RKO (cell line): ENCODE measurements at regions not wholly inside any gene's neighbourhood (a gene's known extent, or its start where the extent isn't known, plus 50 kb on each side); places are given as distances from the start of the nearest gene placed in this dataset.

Experiments
- DNase-seq: peaks from one replicate; pipeline ENCODE4 v3.0.0-alpha.2; 2016; ENCODE audit warnings: low spot score

DNA sequence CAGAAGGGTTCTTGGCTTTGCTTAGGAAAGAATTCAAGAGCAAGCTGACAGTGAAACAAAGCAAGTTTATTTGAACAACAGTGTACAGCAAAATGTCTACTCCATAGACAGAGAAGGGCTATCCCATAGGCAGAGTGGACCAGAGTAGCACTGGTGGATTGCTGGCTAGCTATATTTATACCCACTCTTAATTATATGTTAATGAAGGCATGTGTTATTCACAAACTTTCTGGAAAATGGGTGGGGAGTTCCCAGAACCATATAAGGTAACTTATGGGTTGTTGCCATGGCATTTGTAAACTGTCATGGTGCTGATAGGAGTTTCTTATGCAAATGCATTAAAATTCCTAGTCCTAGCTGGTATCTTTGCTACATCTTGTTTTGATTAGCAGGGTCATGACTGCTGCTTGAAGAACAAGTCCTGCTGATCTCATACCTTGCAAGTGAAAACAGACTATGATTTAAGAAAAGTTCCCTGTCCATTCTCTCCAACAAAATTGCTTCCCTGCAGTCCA, 330.5 kb downstream of the BUD13 start:
- DNase-seq = no peak

DNA sequence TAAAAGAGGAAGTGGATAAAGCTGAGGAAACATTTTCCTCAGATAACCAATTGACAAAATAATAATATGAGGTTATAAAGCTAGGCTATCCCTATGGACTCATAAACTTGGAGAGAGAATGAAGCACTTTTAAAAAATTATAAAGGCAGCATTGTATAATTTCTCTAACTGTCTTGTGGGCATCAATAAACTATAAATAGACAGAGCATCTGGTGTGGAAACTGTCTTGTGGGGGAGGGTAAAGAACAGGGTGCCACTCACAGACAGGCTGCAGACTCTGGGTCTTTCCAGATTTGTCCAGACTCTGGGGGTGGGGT, 333.5 kb downstream of the BUD13 start:
- no peak for DNase-seq

DNA sequence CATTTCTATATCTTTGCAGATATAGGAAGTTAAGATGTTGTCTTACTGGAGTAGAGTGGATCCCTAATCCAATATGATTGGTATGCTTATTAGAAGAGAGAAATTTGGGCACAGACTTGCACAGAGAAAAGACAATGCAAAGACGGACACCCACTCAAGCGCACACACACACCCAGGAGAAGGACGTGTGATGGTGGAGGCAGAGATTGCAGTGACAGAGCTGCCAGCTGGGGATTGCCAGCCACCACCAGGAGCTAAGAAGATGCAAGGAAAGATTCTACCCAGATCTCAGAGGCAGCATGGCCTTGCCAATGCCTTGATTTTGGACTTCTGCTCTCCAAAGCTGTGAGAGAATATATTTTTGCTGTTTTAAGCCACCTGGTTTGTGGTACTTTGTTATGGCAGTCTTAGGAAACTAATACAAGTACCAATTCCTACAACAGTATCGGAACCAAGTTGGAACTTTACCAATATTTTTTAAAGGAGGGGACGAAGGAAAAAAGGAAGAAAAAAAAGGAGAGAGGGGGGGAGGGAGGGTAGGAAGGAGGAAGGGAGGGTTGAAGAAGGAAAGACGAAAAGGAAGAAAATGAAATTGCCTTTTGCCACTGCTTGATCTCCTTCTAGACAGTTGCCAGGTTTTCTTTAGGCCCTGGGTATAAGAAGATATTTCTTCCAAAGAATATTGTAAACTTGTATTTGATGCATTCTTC, 334.0 kb downstream of the BUD13 start:
- no peak for DNase-seq

DNA sequence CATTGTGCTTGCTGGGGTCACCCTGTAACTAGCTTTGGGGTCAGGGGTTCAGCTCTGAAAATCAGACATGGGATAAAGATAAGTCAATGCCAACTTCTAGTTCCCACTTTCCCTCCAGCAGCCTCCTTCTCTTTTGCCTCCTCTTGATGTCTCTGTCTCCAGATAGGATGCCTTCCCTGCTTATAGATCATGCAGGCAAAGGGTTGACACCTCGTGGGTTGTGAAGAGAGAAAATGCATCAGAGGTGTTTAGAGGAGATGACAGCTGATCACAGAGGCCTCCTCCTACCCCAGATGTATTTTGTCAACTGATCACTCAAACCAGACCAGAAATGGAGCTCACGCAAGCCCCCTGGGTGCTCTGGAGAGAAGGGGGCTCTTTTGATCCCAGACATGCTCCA, 337.8 kb downstream of the BUD13 start:
- DNase-seq = no peak

DNA sequence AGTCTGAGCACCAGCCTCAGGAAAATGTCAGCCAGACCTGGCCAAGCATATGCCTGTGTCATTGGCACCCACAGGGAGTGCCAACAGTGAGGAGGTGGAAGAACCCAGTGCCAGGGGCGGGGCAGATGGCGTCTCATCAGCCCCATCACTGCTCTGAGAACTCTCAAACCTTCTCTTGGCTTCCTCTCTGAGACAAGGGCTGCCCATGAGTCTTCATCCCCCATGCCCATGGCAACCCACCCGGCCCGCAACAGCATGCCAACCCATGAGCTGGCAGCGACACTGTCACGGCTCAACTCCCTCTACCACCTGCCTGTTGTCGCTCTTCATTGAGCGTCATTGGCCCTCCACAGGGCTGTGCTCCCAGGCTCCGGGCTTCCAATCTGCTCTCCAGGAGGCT, 340.5 kb downstream of the BUD13 start:
- DNase-seq = no peak

DNA sequence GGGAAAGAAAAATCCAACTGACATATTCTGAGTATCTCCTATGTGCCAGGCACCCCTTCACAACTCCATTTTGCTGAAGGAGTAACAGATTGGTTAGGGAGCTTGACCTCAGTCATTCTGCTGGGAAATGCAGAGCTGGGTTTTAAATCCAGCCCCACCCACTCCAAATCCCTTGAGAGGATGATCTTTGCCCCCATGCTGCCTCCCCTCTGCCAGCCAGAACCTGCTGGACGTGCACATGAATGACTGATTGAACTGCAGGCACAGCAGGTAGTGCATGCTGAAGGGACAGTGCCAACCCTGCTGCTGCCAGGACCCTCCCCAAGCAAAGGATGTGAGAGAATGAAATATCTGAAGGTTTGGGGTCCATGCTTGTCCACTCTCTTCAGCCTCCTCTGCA, 340.9 kb downstream of the BUD13 start:
- DNase-seq = no peak

DNA sequence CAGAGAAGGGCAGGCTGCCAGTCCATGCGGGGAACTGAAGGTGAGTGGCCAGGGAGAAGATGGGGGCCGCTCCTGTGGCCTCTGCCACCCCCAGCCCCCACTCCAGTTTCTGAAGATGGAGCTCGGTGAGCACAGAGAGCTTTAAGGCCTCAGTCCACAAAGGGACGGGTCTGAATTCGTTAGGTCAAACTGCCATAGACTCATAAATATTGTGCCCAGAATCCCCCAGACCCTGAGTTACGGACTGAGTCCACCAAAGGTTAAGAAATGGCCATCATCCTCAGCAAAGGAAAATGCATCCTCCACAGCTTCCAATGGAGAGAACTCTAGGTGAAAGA, 344.2 kb downstream of the BUD13 start:
- no peak for DNase-seq

DNA sequence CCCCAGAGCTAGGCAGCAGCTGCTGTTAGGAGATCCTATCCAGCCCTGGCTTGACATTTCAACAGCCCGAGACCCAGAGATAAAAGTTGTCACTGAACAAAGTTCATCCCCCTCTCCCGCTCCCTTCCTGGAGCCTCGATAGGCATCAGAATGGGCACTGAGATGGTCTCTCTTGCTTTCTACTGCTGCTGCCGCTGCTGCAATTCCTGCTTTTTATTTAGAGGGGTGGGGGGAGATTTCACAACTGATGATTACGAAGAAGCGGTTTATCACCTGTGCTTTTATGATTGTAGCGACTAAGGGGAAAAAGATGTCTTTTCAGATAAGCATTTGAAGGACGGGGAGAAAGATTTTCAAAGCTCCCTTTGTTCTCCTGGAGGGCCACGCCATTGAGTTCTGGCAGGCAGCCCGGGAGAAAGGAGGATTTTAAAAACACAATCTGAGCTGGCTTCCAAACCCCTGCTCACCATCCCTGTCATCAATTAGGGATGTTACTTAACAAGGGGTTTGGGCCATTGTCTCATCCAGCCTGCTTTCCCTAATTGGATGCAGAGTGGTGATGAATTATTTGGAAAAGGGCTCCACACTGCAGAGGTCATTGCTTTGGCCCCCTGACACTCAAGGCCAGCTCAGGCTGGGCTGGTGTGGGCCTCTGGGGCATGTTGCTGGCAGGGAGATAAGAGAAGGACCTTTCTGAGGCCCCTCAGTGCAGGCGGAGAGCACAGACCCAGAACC, 344.7 kb downstream of the BUD13 start:
- DNase-seq = no peak

DNA sequence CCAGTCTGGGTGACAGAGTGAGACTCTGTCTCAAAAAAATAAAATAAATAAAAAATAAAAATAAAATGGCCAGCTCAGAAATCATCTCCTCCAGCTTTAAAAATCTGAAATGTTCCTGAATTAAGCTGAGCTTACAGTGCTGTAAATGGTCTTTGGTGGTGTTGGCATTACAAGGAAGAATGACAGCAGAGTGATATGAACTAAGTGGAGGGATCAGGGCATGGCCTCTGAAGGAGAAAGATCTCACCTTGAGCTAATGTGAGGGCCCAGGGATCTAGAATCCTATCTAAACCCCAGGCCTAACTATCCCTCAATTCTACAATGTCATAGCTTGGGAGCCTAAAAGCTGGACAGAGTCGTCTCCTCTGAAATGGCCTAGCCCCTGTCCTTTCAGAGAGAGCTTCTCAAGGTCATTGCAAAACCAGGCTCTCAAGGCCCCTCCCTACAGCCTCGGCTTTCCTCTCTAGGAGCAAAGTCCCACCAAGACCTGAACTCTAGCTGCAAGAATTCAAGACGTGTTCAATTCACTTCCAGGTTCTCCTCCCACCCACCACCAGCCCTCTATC, 345.4 kb downstream of the BUD13 start:
- no peak for DNase-seq

DNA sequence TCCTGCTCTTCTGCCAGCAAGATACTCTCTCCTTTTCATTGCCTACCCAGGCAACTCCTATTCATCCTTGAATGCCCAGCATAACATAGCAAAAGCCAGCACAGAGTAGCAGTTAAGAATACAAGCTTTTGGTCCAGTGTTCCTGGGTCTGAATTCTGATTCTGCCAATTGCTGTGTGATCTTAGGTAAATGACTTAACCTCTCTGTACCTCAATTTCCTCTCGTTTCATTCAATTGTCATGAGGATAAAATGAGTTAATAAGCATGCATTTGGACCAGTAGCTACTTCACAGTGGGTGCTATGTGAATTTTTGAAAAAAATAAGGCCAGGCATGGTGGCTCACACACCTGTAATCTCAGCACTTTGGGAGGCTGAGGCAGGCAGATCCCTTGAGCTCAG, 346.0 kb downstream of the BUD13 start:
- no peak for DNase-seq

DNA sequence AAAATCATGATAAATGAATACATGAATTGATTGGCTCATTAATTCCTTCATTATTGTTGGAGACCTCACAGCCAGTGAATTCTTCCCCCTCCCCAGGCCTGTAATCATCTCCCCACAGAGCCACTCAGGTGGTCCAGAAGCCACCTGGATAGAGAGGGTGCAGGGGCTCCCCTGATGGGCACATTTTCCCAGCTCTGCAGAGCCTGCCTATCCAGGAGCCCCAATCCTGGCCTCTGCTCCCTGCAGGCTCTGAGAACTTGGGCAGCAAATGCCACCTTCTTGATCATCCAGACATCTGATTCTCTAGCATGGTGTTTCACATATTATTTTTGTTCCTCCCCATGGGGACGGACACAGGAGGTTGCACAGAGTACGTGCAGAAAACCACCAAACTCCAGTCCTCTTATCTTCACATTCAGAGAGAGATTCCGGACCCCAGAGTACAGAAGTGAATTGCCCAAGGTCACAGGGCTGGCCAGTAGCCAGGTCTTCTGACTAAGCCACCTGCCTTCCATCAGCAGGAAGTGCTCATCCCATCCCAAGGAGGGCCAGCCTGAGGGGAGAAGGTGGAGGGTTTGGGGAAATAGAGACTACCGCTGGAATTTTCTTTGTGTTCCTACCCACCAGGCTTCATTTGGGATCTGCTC, 348.0 kb downstream of the BUD13 start:
- no peak for DNase-seq

DNA sequence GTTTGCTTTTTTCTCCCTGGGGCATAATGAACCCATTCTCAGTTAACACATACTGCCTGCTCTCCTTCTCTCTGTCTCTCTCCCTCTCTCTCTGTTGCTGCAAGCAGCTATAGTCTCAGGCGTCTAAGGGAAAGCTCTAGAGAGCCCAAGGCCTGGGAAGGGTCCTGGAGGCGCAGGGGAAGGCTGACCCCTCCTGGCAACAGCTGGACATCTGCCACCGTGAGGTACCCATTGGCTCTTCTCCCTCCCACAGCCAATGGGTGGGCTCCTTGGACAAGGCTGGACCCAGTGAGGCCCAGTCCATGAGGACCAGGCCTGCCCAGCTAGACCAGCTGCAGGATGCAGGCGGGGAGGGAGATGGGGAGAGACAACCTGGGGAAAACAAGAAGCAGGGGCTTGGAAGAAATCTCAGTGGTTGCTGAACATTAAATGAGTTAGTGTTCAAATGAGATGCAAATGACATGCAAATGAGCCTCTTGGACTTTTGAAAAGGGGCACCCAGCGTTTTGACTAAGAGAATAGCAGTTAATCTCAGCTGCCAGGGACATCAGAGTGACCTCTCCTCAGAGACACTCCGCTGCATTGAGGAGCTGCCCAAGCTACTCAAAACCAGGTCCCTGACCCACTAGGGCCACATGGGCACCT, 349.7 kb downstream of the BUD13 start:
- no peak for DNase-seq

DNA sequence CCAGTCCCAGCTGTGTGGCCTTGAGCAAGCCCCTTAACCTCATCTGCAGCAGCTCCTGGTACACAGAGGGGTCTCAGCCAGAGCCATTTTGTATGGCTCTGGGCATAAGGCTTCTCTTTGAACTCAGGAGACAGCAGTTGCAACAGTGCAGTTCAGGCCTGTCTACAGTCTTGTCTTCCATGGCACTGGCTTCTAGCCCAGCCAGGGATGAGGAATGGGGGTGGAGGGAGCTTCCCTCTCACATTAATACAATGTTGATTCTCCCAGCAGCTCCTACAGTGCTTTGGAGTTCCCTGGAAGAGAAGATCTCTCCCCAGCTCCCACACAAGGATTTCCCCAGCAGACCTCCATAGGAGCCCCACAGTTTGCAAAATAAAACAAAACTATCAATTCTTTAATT, 350.2 kb downstream of the BUD13 start:
- no peak for DNase-seq

DNA sequence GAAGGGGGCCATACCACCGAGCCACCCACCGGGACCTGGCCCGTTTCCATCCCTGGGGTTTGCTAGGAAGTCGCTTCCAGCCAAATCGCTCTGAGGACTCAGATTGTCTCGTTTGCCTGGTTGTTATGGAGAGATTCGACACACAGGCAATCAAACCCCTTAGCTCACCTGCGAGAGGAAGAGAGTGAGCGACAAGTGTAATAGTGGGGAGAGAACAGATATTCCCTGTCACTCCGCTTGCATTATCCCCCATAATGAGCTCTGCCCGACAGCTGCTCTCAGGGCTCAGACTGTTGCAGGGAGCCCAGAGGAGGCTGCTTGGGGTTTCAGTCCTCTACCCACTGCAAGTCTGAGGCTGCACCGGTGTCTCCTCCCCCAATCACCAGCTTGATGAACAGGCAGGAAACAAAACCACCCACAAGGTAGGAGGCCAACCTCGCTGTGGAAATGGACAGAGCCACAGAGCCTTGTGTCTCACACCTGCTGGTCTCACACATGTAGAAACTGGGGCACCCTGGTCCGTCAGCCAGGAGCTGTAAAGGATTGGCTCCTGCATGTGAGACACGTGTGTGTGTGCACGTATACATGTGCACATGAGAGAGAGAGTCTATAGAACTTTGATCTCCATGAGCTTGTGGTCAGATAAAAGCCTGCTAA, 351.1 kb downstream of the BUD13 start:
- DNase-seq = no peak

DNA sequence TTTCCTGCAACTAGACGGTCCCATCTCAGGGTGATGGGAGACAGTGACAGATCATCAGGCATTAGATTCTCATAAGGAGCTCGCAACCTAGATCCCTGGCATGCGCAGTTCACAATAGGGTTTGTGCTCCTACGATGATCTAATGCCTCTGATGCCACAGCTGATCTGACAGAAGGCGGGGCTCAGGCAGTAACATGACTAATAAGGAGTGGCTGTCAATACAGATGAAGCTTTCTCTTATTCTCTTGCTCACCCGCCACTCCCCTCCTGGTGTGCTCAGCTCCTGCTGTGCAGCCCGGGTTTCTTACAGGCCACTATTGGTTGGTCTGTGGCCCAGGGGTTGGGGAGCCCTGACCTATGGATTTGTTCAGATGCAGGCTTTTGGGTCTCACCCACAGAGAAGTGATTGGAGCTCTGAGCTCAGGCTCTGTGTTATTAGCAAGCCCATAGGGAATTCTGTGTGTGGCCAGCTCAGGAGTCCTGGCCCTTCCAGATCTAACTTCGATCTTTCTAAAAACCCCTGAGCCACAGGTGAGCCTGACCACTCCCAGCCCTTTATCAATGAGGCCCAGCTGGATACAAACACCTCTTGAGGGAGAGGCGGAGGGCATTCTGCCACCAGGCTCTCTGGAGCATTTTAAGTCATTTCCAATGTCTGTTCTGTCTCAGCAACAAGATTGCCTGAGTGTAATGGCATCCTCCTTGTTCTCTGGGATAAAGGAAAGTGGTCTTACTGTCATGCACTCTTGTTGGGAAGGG, 351.8 kb downstream of the BUD13 start:
- peak; percentile 74 for DNase-seq

DNA sequence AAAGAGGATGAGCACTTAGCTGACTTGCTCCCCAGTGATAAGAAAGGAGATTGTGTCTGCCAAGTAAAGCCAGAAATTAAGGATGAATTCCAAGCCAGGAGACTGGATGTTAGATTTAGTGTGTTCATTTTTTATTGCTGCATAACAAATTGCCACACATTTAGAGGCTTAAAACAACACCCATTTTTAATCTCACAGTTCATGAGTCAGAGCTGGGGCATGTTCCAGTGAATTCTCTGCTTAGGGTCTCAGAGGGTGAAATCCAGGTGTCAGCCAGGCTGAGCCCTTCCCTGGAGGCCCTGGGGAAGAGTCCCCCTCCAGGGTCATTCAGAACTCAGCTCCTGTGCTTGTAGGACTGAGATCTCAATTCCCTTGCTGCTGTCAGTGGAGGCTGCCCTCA, 352.8 kb downstream of the BUD13 start:
- DNase-seq = no peak

DNA sequence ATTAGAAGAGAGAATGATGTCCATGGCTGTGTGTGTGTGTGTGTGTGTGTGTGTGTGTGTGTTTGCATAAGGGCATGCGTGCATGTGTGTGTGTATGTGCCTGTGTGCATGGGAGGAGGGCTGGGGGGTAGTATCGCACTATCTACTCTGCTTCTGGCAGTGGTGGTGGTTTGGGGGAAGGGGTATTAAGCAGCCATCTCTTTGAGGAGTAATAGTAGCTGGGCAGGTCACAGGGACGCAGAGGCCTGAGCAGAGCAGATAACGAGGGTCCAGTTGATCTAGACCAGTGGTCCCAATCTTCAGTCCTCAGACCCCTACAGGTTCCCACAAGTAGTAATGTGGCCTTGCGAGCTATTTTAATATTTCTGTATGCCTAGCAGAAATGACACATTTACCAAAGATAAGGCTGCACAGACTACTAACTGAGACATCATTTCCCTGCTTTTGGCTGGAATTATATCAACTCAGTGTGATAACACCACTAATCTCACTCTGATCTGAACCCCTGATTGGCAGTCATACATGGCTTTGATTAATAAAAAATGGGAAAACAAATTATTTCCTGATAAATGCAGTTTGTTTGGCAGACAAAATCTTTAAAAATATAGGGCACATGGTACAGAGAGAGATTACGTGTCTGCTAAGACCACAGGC, 354.3 kb downstream of the BUD13 start:
- no peak for DNase-seq

DNA sequence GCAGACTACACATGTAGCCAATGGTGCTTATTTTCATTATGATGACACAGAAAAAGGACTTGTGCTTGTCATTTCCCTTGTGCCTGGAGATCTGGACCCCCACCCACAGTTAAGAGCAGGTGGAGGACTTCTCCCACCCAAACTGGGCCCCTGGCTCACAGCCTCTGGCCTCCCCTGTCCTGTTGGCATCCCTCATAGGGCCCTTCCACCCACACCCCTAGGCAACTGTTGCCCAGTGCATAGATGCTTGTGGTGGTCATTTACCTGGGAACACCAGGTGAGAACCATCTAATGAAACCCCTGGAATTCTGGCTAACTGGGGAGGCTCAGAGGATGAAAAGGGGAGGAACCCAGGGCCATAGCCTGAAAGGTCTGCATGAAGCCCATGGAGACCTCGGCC, 355.9 kb downstream of the BUD13 start:
- no peak for DNase-seq

DNA sequence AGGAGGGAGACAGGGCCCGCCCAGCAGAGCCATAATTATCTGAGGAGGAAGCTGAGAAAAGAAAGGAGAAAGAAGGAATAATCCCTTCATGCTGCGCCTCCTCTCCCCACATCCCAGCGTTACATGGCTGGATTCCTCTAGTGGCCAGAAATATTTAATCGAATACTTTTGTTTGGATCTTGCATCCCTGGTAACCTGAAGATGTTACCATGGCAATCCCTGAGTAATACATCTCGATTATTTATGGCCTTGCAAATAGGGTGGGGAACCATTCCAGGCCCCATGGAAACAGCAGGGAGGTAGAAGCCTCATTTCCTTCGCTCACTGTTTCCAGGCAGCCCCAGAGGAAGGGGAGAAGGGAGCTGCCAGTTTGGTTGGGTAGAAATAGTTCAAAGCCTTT, 357.7 kb downstream of the BUD13 start:
- DNase-seq = no peak

DNA sequence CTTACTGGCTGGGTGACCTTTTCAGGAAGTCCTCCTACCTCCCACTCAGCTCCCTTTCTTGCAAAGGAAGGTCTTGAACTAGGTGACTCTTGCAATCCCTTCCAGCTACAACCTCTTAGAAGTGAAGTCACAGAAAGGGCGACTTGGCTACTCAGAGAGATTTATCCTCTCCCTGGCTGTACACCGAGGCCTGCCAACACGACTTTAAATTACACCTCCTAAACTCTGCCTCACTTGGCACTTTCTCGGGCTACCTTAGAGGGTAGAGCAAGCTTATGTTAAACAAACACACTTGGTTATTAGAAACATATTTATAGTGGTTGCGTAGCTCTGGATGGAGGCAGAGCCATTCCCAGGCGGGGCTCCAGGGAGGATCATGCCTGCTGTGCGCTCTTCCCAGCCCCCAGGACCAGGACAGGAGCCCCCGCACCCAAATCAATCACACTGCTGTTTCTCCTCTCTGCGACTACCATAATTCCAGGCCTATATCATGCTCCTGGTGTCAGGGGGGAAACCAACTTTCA, 358.4 kb downstream of the BUD13 start:
- peak; percentile 12 for DNase-seq
